ENCODE measurements at regions not wholly inside any gene's neighbourhood (a gene's known extent, or its start where the extent isn't known, plus 50 kb on each side); places are given as distances from the start of the nearest gene placed in this dataset.

GRCh38 chr1:56442290-56442877 lies 137.0 kb downstream of the PLPP3 start:
- no peak for DNase-seq

- no peak for DNase-seq
These were observed 137.8 kb downstream of the PLPP3 start for GRCh38 chr1:56441601-56442000.

GRCh38 chr1:56439610-56440264 lies 139.6 kb downstream of the PLPP3 start:
- DNase-seq = no peak

- DNase-seq = no peak
These were observed 140.3 kb downstream of the PLPP3 start for GRCh38 chr1:56438901-56439551.

- DNase-seq = no peak
These were observed 141.4 kb downstream of the PLPP3 start for GRCh38 chr1:56437959-56438358.

GRCh38 chr1:56436912-56437417 lies 142.4 kb downstream of the PLPP3 start:
- no peak for DNase-seq

GRCh38 chr1:56436296-56436695 lies 143.1 kb downstream of the PLPP3 start:
- DNase-seq = no peak

GRCh38 chr1:56435434-56436262 lies 143.7 kb downstream of the PLPP3 start:
- no peak for DNase-seq

- DNase-seq = no peak
These were observed 144.6 kb downstream of the PLPP3 start for GRCh38 chr1:56434740-56435139.

- no peak for DNase-seq
These were observed 145.3 kb downstream of the PLPP3 start for GRCh38 chr1:56434025-56434424.

- no peak for DNase-seq
These were observed 146.2 kb downstream of the PLPP3 start for GRCh38 chr1:56433056-56433577.

GRCh38 chr1:56432166-56432971 lies 147.0 kb downstream of the PLPP3 start:
- DNase-seq = no peak

GRCh38 chr1:56430141-56430839 lies 149.1 kb downstream of the PLPP3 start:
- DNase-seq = no peak

GRCh38 chr1:56429288-56429687 lies 150.1 kb downstream of the PLPP3 start:
- no peak for DNase-seq

GRCh38 chr1:56426587-56427381 lies 152.6 kb downstream of the PLPP3 start:
- no peak for DNase-seq

GRCh38 chr1:56425494-56426037 lies 153.8 kb downstream of the PLPP3 start:
- DNase-seq = no peak

- DNase-seq = no peak
These were observed 154.4 kb downstream of the PLPP3 start for GRCh38 chr1:56424744-56425493.

GRCh38 chr1:56423716-56424115 lies 155.6 kb downstream of the PLPP3 start:
- no peak for DNase-seq

GRCh38 chr1:56418151-56418631 lies 161.2 kb downstream of the PLPP3 start:
- DNase-seq = no peak
